GM12873 (cell line): ENCODE measurements at regions not wholly inside any gene's neighbourhood (a gene's known extent, or its start where the extent isn't known, plus 50 kb on each side); places are given as distances from the start of the nearest gene placed in this dataset.

Experiments
- TF ChIP-seq, protein P1 (sequence below): IDR thresholded peaks from 2 replicates; pipeline ENCODE4 v1.5.1; 2012; ENCODE audit warnings: low read depth, mild to moderate bottlenecking, moderate library complexity, low read length, control low read depth; ENCODE audit not compliant: insufficient read depth; ENCODE audit errors: missing control alignments

- TF ChIP-seq, protein P1, sequence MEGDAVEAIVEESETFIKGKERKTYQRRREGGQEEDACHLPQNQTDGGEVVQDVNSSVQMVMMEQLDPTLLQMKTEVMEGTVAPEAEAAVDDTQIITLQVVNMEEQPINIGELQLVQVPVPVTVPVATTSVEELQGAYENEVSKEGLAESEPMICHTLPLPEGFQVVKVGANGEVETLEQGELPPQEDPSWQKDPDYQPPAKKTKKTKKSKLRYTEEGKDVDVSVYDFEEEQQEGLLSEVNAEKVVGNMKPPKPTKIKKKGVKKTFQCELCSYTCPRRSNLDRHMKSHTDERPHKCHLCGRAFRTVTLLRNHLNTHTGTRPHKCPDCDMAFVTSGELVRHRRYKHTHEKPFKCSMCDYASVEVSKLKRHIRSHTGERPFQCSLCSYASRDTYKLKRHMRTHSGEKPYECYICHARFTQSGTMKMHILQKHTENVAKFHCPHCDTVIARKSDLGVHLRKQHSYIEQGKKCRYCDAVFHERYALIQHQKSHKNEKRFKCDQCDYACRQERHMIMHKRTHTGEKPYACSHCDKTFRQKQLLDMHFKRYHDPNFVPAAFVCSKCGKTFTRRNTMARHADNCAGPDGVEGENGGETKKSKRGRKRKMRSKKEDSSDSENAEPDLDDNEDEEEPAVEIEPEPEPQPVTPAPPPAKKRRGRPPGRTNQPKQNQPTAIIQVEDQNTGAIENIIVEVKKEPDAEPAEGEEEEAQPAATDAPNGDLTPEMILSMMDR, result no peak
Measured at GRCh38 chr13:80483157-80483556, 142.2 kb upstream of the SPRY2 start.

DNA sequence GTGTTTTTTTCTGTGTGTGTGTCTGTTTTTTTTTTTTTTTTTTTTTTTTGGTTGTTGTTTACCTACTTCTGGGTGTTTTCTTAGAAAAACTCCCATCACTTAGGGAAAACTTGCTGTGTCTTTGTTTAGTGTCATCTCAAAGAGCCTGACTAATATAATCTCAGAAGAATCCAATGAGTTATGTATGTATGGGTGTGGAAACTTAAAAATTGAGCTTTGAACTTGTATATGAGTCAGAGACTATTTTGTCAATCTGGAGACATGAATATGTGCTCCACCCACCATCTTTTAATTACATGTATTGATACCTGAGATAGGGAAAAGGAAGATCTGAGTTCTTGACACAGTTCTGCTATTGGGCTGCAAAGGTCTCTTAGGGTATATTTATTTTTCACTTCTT is 140.7 kb upstream of the SPRY2 start:
- TF ChIP-seq, protein P1, result no peak

- TF ChIP-seq, protein P1, result no peak
Measured at GRCh38 chr13:80477661-80478443, 136.9 kb upstream of the SPRY2 start.

DNA sequence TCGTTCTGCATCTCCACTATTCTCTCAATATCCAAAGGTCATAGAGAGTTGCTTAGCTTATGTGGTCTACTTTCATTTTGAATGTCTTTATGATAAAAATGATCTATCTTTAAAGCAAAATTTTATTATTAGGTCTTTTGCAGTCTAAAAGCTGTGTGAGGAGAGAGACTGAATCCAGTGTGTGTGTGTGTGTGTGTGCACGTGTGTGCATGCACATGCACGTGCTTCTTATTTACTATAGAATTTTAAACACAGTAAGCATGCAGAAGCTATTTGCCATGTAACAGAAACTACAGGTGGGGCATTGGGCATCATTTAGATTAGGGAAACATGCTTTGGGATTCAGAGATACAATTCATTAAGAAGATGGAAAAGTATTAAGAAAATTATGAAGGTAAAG is 136.0 kb upstream of the SPRY2 start:
- TF ChIP-seq, protein P1, result no peak

DNA sequence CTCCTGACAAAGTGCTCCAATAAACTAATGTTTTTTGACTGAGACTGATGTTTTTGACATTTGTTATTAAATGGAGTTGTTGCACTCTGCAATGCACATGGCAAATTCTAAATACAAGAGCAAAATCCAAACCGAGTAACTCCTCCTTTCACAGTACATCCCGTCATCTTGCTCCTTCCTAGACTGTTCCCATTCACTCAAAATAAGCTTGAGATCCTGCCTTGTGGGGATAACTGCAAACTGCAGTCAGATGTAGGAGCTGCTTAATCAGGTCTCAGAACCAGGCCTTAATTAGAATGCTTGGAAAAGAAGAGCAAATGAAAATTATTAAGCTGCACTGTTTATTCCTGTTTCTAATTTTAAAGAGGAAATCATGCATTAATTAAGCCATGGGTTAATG is 134.8 kb upstream of the SPRY2 start:
- TF ChIP-seq, protein P1, result no peak

DNA sequence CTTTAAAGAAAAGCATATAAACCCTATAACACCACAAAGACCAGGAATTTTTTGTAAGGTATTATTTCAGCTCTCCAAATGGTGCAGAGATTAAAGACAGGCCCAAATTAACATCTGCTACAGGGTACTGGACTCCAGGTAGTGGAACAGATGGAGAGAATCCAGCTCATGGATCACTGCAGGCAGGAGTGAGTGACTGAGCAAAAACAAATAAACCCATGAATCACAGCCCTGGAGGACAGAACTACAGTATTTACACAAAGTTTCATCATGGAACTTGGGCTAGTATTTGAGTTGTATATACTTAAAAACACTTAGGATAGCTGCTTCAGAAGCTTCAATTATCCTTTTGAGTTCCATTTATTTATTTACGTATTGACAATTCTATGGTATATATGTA is 132.8 kb upstream of the SPRY2 start:
- TF ChIP-seq, protein P1, result no peak

DNA sequence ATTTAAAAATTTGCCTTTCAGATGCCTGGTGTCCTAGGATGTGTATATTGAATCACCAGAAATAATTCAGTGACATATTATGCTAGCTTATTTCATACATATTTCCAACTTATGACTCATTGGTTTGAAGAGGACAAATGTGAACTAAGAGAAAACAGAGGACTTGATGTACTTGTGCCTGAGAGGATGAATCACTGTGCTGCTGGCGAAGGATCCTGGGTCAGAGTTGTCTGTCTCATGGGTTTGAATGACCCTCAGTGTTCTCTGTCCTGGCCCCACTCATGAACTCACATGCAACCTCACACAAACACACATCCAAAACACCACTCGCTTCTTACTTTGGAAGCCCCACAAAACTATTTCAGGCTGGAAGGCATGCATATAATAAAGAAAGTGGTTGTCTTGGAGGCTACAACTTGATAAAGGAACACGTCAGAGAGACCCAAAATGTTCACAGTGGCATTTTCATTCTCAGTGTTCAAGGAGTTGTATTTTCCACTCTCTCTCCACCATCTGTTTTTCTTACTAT is 129.0 kb upstream of the SPRY2 start:
- TF ChIP-seq, protein P1, result no peak
